ENCODE measurements at regions not wholly inside any gene's neighbourhood (a gene's known extent, or its start where the extent isn't known, plus 50 kb on each side); places are given as distances from the start of the nearest gene placed in this dataset.

DNA sequence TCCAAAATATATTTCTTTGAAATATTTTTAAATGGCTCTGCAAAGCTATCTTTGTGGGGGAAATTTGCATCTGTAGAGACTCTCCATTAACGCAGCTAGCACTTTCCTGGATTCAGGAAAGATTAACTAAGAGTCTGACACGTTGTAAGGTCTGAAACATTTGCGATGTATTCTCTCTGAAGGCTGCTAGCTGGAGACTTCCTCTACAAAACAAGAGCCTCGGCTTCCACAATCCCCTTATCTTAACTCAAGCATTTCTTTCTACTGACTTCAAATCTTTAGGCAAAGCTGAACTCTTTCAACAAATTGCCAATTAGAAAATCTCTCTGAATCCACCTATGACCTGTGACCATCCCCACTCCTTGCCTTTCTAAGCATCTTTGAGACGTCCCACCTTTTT, 250.5 kb downstream of the KLF13 start:
- ATAC-seq: no peak
- Mint-ChIP-seq H3K4me1 (no peaks in the 10 kb centered on the region), H3K4me3 (no peak overlapping the region), H3K27me3 (peaks cover 20% of the 10 kb centered on the region), H3K27ac (no peak overlapping the region), H3K36me3 (ENCODE audit: low read depth) (no peaks in the 10 kb centered on the region)
- H3K9me3 ChIP-seq (ENCODE audit: control insufficient read depth, low read length, poor library complexity, severe bottlenecking): no peaks in the 10 kb centered on the region
- DNase-seq: no peak

GRCh38 chr15:31579282-31579681, 252.6 kb downstream of the KLF13 start:
- DNase-seq (no peak), ATAC-seq (no peak)
- no peaks in the 10 kb centered on the region for H3K9me3 ChIP-seq (ENCODE audit: control insufficient read depth, low read length, poor library complexity, severe bottlenecking)
- H3K4me3 Mint-ChIP-seq: no peak overlapping the region
- H3K27me3 Mint-ChIP-seq: peaks cover 9% of the 10 kb centered on the region
- H3K27ac Mint-ChIP-seq: no peak overlapping the region
- no peaks in the 10 kb centered on the region for H3K4me1 Mint-ChIP-seq
- H3K36me3 Mint-ChIP-seq (ENCODE audit: low read depth): no peaks in the 10 kb centered on the region

DNA sequence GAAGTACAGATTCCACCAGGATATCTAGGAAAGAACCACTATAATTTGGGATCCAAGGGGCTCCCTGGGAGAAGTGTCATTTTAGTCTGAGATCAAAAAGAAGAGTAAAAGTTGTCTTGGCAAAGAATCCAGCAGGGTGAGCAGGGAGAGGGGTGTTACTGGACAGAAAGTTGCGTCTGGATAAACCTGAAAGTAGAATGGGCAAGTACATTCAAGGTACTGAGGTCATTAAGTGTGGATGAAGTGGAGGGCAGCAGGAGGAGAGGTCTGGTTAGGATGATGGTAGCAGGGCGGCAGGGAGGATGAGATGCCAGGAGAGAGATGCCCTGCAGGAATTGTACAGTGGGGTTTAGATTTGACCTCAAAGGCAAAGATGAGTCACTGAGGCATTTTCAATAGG, 253.3 kb downstream of the KLF13 start:
- ATAC-seq: no peak
- Mint-ChIP-seq H3K27ac (no peak overlapping the region), H3K4me3 (no peak overlapping the region), H3K4me1 (no peaks in the 10 kb centered on the region), H3K27me3 (peaks cover 2% of the 10 kb centered on the region), H3K36me3 (ENCODE audit: low read depth) (no peaks in the 10 kb centered on the region)
- H3K9me3 ChIP-seq (ENCODE audit: control insufficient read depth, low read length, poor library complexity, severe bottlenecking): no peaks in the 10 kb centered on the region
- no peak for DNase-seq

DNA sequence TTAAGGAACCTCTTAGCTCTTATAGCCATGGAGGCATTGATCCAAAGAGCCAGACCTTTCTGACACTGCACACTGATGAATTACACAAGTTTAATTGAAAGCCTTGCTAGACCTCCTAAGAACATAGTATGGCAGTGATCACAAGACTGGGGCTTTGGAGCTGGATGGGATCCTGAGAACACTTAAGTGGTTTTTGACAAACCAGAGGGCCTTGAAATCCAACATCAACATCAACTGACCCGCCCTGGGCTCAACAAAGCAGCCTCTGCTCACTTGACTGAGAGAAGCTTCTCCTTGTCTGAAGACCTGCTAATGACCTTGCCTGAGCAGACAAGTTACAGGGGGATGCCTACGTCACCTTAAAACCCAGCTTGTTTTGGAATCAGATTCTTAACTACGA, 257.6 kb downstream of the KLF13 start:
- no peak for ATAC-seq
- H3K4me1 Mint-ChIP-seq: no peaks in the 10 kb centered on the region

DNA sequence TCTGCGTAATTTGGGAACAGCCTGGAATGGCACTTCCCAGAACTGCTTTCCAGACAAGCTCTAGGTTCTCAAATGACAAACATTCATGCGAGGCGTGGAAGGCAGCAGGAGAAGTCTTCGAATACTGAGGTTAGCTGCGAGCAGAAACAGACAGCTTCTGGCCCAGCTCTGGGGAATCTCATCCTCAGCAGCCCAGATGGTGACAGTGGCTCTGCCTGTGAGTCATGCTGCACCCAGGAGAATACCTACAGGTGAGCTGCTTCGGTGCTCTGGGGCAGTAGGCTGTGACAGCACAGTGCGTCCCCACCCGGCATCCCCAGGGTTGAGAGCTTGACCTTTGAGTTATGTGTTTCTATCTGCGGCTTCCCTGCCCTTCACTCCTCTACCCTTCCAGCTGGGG, 258.6 kb downstream of the KLF13 start:
- H3K27ac Mint-ChIP-seq: no peak overlapping the region
- no peaks in the 10 kb centered on the region for H3K9me3 ChIP-seq (ENCODE audit: control insufficient read depth, low read length, poor library complexity, severe bottlenecking)
- no peaks in the 10 kb centered on the region for H3K36me3 Mint-ChIP-seq (ENCODE audit: low read depth)
- peaks cover 15% of the 10 kb centered on the region for H3K27me3 Mint-ChIP-seq
- DNase-seq (no peak), ATAC-seq (no peak)
- H3K4me3 Mint-ChIP-seq: no peak overlapping the region
- H3K4me1 Mint-ChIP-seq: no peaks in the 10 kb centered on the region

More for the DNA sequence above, 257.6 kb downstream of the KLF13 start:
- no peaks in the 10 kb centered on the region for H3K9me3 ChIP-seq (ENCODE audit: control insufficient read depth, low read length, poor library complexity, severe bottlenecking)
- no peak for DNase-seq
- Mint-ChIP-seq H3K36me3 (ENCODE audit: low read depth) (no peaks in the 10 kb centered on the region), H3K4me3 (no peak overlapping the region), H3K27me3 (peaks cover 15% of the 10 kb centered on the region), H3K27ac (no peak overlapping the region)

DNA sequence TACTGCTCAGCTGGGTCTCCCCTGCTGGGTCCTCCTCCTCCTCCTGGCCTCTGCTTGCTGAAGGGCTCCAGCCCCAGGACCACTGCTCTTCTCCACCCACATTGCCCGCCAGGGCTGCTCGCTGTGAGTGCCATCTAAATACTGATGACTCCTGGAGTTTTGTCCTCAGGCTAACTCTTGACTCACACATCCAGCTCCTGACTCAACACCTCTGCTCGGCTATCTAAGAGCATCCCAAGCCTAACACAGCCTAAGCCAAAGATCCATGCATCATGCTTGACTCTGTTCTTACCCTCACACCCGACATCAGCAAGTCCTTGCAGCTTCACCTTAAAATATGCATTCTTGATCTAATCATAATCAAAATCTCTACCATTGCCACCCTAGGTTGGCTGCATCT, 260.2 kb downstream of the KLF13 start:
- Mint-ChIP-seq H3K27me3 (peaks cover 27% of the 10 kb centered on the region), H3K4me1 (no peaks in the 10 kb centered on the region), H3K4me3 (no peak overlapping the region), H3K36me3 (ENCODE audit: low read depth) (no peaks in the 10 kb centered on the region), H3K27ac (no peak overlapping the region)
- DNase-seq (no peak), ATAC-seq (no peak)
- H3K9me3 ChIP-seq (ENCODE audit: control insufficient read depth, low read length, poor library complexity, severe bottlenecking): no peaks in the 10 kb centered on the region

- no peaks in the 10 kb centered on the region for H3K9me3 ChIP-seq (ENCODE audit: control insufficient read depth, low read length, poor library complexity, severe bottlenecking)
- no peak overlapping the region for H3K27ac Mint-ChIP-seq
- DNase-seq: no peak
- no peaks in the 10 kb centered on the region for H3K36me3 Mint-ChIP-seq (ENCODE audit: low read depth)
- no peak for ATAC-seq
- H3K4me3 Mint-ChIP-seq: no peak overlapping the region
- peaks cover 27% of the 10 kb centered on the region for H3K27me3 Mint-ChIP-seq
- H3K4me1 Mint-ChIP-seq: no peaks in the 10 kb centered on the region
Measured at GRCh38 chr15:31587583-31587982, 260.9 kb downstream of the KLF13 start.

DNA sequence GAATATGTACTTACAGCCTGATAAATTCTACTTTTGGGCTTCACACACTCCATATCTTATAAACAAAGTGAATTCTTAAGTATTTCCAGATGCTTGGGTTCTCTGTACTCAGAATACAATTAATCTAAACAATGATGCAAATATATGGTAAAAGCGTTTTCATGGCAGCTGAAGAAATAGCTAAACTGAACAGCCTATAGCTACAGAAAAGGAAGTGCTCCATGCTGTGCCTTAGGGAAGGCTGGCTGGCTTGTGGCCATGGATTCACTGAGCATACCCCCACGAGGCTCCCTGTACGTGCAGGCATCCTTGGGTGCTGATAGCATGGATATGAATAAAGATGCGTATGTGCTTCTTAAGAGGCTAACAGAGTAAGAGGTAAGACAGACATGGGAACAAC, 264.0 kb downstream of the KLF13 start:
- no peak for ATAC-seq
- H3K9me3 ChIP-seq (ENCODE audit: control insufficient read depth, low read length, poor library complexity, severe bottlenecking): no peaks in the 10 kb centered on the region
- H3K27ac Mint-ChIP-seq: no peak overlapping the region
- no peak for DNase-seq
- H3K27me3 Mint-ChIP-seq: peaks cover 22% of the 10 kb centered on the region
- H3K4me3 Mint-ChIP-seq: no peak overlapping the region
- H3K4me1 Mint-ChIP-seq: no peaks in the 10 kb centered on the region
- H3K36me3 Mint-ChIP-seq (ENCODE audit: low read depth): no peaks in the 10 kb centered on the region

GRCh38 chr15:31591908-31592307, 265.3 kb downstream of the KLF13 start:
- no peaks in the 10 kb centered on the region for H3K36me3 Mint-ChIP-seq (ENCODE audit: low read depth)
- H3K4me1 Mint-ChIP-seq: no peaks in the 10 kb centered on the region
- ATAC-seq (no peak), DNase-seq (no peak)
- no peaks in the 10 kb centered on the region for H3K9me3 ChIP-seq (ENCODE audit: control insufficient read depth, low read length, poor library complexity, severe bottlenecking)
- no peak overlapping the region for H3K4me3 Mint-ChIP-seq
- H3K27me3 Mint-ChIP-seq: peaks cover 15% of the 10 kb centered on the region
- H3K27ac Mint-ChIP-seq: no peak overlapping the region

DNA sequence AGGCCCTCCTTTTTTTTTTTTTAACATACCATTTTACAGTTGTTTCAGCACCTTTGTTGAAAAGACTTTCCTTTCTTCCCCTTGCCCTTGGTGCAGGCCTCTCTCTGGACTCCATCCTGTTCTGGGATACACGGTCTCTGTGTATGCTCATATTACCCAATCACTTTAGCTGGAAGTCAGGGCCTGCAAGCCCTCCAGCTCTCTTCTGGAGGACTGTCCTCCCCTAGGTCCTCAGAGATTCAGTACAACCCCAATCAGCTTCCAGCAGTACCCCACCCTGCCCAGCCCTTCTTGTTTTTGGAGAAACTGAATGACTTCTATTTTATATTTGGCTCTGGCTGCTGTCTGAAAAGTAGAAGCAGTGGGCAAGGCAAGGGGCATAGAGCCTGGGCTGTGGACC, 270.8 kb downstream of the KLF13 start:
- ATAC-seq (no peak), DNase-seq (no peak)
- Mint-ChIP-seq H3K4me1 (no peaks in the 10 kb centered on the region), H3K4me3 (no peak overlapping the region), H3K27me3 (peaks cover 24% of the 10 kb centered on the region), H3K36me3 (ENCODE audit: low read depth) (no peaks in the 10 kb centered on the region), H3K27ac (no peak overlapping the region)
- H3K9me3 ChIP-seq (ENCODE audit: control insufficient read depth, low read length, poor library complexity, severe bottlenecking): no peaks in the 10 kb centered on the region

- H3K9me3 ChIP-seq (ENCODE audit: control insufficient read depth, low read length, poor library complexity, severe bottlenecking): no peaks in the 10 kb centered on the region
- no peak overlapping the region for H3K4me3 Mint-ChIP-seq
- no peaks in the 10 kb centered on the region for H3K4me1 Mint-ChIP-seq
- H3K27ac Mint-ChIP-seq: no peak overlapping the region
- DNase-seq (no peak), ATAC-seq (no peak)
- H3K27me3 Mint-ChIP-seq: peaks cover 24% of the 10 kb centered on the region
- no peaks in the 10 kb centered on the region for H3K36me3 Mint-ChIP-seq (ENCODE audit: low read depth)
Measured at GRCh38 chr15:31598620-31599019, 272.0 kb downstream of the KLF13 start.

DNA sequence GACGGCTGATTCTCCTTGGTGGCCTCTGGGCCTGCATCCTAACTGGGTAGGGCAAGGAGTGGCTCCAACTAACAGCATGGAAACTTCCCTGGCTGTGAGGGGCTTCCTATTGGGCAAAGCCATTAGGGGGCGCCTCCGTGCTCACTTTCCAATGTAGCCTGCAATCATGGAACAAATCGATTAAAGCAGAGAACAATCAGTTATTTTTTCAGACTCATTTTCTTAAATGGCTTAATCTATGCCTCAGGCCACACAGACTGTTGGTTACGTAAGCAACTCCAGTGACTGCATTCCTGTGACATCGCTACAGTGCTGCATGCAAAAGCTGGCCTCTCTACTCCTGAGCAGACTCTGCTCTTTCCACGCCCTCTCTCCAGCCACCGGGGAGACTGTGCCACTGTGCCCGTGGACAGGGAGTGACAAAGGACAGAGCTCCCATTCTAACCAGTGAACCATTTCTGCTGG, 278.9 kb downstream of the KLF13 start:
- H3K4me3 Mint-ChIP-seq: no peak overlapping the region
- ATAC-seq: no peak
- H3K27me3 Mint-ChIP-seq: peaks cover 45% of the 10 kb centered on the region
- H3K36me3 Mint-ChIP-seq (ENCODE audit: low read depth): peaks cover 2% of the 10 kb centered on the region
- no peaks in the 10 kb centered on the region for H3K4me1 Mint-ChIP-seq
- no peak for DNase-seq
- no peaks in the 10 kb centered on the region for H3K9me3 ChIP-seq (ENCODE audit: control insufficient read depth, low read length, poor library complexity, severe bottlenecking)
- H3K27ac Mint-ChIP-seq: no peak overlapping the region

GRCh38 chr15:31606194-31606669, 279.6 kb downstream of the KLF13 start:
- H3K4me3 Mint-ChIP-seq: no peak overlapping the region
- no peak for DNase-seq
- H3K4me1 Mint-ChIP-seq: no peaks in the 10 kb centered on the region
- H3K27me3 Mint-ChIP-seq: peaks cover 38% of the 10 kb centered on the region
- peaks cover 2% of the 10 kb centered on the region for H3K36me3 Mint-ChIP-seq (ENCODE audit: low read depth)
- ATAC-seq: no peak
- H3K27ac Mint-ChIP-seq: no peak overlapping the region
- no peaks in the 10 kb centered on the region for H3K9me3 ChIP-seq (ENCODE audit: control insufficient read depth, low read length, poor library complexity, severe bottlenecking)

GRCh38 chr15:31606931-31607497, 280.4 kb downstream of the KLF13 start:
- ATAC-seq (no peak), DNase-seq (no peak)
- no peaks in the 10 kb centered on the region for H3K9me3 ChIP-seq (ENCODE audit: control insufficient read depth, low read length, poor library complexity, severe bottlenecking)
- Mint-ChIP-seq H3K4me1 (no peaks in the 10 kb centered on the region), H3K36me3 (ENCODE audit: low read depth) (peaks cover 2% of the 10 kb centered on the region), H3K27me3 (peaks cover 37% of the 10 kb centered on the region), H3K27ac (no peak overlapping the region), H3K4me3 (no peak overlapping the region)

Data from T-helper 17 cell (primary cell).